RWPE2 (cell line): ENCODE measurements at regions not wholly inside any gene's neighbourhood (a gene's known extent, or its start where the extent isn't known, plus 50 kb on each side); places are given as distances from the start of the nearest gene placed in this dataset.
A peak's percentile ranks its signal among the peaks of the same experiment; 100 is the strongest.

ENCODE experiments used
- ATAC-seq: fragments of 200-7000 bp; cut with Tn5 transposase; 3 replicates; pipeline ENCODE4 v1.9.1; 2021; ENCODE audit warnings: low read depth
- DNase-seq: peaks from one replicate; pipeline ENCODE4 v3.0.0-alpha.2; 2020; ENCODE audit warnings: low spot score
- H3K27ac ChIP-seq: fragments of 450-650 bp; 2 replicates; pipeline ENCODE4 v1.5.1; 2017; ENCODE audit warnings: mild to moderate bottlenecking; ENCODE audit not compliant: poor library complexity, severe bottlenecking
- H3K27me3 ChIP-seq: fragments of 250-450 bp; sonication (Bioruptor Pico); 2 replicates; pipeline ENCODE4 v1.5.1; 2021; ENCODE audit warnings: mild to moderate bottlenecking, moderate library complexity; ENCODE audit not compliant: insufficient read depth, poor library complexity, severe bottlenecking
- H3K36me3 ChIP-seq: fragments of 250-450 bp; sonication (Bioruptor Pico); 2 replicates; pipeline ENCODE4 v1.5.1; 2020; ENCODE audit warnings: low read depth, mild to moderate bottlenecking, moderate library complexity
- H3K4me1 ChIP-seq: fragments of 250-450 bp; sonication (Bioruptor Pico); 2 replicates; pipeline ENCODE4 v1.5.1; 2021; ENCODE audit warnings: mild to moderate bottlenecking, moderate library complexity; ENCODE audit not compliant: insufficient read depth, poor library complexity, severe bottlenecking
- H3K4me3 ChIP-seq: fragments of 250-450 bp; sonication (Bioruptor Pico); 2 replicates; pipeline ENCODE4 v1.5.1; 2021; ENCODE audit warnings: mild to moderate bottlenecking, moderate library complexity; ENCODE audit not compliant: severe bottlenecking
- H3K9me3 ChIP-seq: fragments of 250-450 bp; sonication (Bioruptor Pico); 2 replicates; pipeline ENCODE4 v1.5.1; 2021; ENCODE audit warnings: mild to moderate bottlenecking, moderate library complexity; ENCODE audit not compliant: severe bottlenecking
- TF ChIP-seq, protein P1 (sequence below): fragments of 450-650 bp; IDR thresholded peaks from one replicate; pipeline ENCODE4 v1.5.1; 2017; ENCODE audit warnings: mild to moderate bottlenecking, moderate library complexity; ENCODE audit not compliant: poor library complexity, severe bottlenecking

DNA sequence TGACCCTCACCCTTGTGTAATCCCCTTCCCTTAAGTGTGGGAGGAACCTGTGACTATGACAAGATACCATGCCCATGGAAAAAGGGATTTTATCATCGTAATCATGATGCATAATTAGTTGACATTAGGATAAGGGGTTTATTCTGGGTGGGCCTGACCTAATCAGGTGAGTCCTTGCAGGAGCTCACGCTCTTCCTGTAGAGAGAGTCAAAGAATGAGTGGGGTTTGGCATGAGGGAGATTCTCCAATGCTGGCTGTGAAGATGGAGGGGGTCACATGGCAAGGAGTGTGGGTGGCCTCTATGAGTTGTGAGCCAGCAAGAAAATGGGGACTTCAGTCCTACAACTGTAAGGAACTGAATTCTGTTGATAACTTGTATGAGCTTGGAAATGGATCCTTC lies 342.0 kb upstream of the TSHZ2 start:
- DNase-seq: no peak

DNA sequence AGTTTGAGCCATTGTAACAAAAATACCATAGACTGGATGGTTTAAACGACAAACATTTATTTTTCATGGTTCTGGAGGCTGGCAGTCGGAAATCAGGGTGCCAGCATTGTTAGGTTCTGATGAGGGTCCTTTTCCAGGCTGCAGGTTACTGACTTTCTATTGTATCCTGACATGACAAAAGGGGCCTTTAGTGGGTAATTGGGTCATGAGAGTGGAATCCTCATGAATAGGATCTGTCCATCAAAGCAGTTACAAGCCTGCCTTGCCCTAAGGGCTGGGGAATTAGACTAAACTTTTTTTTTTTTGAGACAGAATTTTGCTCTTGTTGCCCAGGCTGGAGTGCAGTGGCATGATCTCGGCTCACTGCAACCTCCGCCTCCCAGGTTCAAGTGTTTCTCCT lies 347.9 kb upstream of the TSHZ2 start:
- Histone ChIP-seq H3K36me3 (no peaks in the 10 kb centered on the region), H3K4me3 (no peak overlapping the region), H3K4me1 (no peaks in the 10 kb centered on the region), H3K27ac (no peak overlapping the region), H3K27me3 (no peaks in the 10 kb centered on the region), H3K9me3 (no peaks in the 10 kb centered on the region)
- TF ChIP-seq, protein P1, sequence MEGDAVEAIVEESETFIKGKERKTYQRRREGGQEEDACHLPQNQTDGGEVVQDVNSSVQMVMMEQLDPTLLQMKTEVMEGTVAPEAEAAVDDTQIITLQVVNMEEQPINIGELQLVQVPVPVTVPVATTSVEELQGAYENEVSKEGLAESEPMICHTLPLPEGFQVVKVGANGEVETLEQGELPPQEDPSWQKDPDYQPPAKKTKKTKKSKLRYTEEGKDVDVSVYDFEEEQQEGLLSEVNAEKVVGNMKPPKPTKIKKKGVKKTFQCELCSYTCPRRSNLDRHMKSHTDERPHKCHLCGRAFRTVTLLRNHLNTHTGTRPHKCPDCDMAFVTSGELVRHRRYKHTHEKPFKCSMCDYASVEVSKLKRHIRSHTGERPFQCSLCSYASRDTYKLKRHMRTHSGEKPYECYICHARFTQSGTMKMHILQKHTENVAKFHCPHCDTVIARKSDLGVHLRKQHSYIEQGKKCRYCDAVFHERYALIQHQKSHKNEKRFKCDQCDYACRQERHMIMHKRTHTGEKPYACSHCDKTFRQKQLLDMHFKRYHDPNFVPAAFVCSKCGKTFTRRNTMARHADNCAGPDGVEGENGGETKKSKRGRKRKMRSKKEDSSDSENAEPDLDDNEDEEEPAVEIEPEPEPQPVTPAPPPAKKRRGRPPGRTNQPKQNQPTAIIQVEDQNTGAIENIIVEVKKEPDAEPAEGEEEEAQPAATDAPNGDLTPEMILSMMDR: no peak
- DNase-seq (no peak), ATAC-seq (no peak)

More for the DNA sequence above, 342.0 kb upstream of the TSHZ2 start:
- ATAC-seq: no peak
- H3K36me3 ChIP-seq: no peaks in the 10 kb centered on the region
- H3K4me3 ChIP-seq: no peak overlapping the region
- no peaks in the 10 kb centered on the region for H3K9me3 ChIP-seq
- H3K4me1 ChIP-seq: no peaks in the 10 kb centered on the region
- TF ChIP-seq, protein P1: no peak
- no peaks in the 10 kb centered on the region for H3K27me3 ChIP-seq
- no peak overlapping the region for H3K27ac ChIP-seq

DNA sequence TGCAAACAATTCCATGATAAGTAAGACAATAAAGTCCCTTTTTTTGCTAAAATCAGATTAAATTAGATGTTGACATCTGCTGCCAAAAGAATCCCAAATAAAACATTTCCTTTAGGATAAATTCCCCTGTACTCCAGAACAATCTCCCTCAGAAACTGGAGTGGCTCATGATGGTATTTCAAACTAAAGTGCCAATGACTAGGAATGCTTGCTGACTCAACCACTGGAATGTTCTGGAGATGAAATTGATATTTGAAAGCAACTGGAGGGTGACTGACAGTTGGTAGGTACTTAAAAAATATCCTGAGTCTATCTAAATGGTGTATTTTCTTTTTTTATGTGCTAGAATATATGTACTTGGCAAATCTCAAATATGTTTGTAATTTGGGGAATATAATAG lies 350.1 kb upstream of the TSHZ2 start:
- TF ChIP-seq, protein P1: no peak
- H3K9me3 ChIP-seq: no peaks in the 10 kb centered on the region
- H3K27me3 ChIP-seq: no peaks in the 10 kb centered on the region
- no peak overlapping the region for H3K27ac ChIP-seq
- no peak for DNase-seq
- H3K4me1 ChIP-seq: no peaks in the 10 kb centered on the region
- no peak overlapping the region for H3K4me3 ChIP-seq
- peak; percentile 79 for ATAC-seq
- no peaks in the 10 kb centered on the region for H3K36me3 ChIP-seq

DNA sequence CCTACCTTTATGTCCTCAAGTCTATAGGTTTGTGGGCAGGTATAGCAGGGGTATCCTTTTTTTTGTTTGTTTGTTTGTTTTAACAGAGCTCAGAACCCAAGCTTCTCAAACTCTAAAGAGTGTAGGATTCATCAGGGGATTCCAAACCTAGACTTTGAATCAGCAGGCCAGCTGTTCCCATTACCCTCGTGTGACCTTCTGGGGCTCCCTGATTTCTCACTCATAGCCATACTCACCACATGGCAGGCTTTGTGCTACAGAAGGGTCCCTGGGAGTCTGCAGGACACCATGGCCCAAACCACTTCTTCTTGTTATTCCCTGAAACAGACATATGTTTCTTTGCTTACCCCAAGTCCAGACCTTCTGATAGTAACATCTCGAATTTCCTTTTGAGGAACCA lies 350.8 kb upstream of the TSHZ2 start:
- no peaks in the 10 kb centered on the region for H3K9me3 ChIP-seq
- H3K27me3 ChIP-seq: no peaks in the 10 kb centered on the region
- H3K27ac ChIP-seq: no peak overlapping the region
- no peak overlapping the region for H3K4me3 ChIP-seq
- TF ChIP-seq, protein P1: no peak
- H3K4me1 ChIP-seq: no peaks in the 10 kb centered on the region
- ATAC-seq: no peak
- no peak for DNase-seq
- no peaks in the 10 kb centered on the region for H3K36me3 ChIP-seq

DNA sequence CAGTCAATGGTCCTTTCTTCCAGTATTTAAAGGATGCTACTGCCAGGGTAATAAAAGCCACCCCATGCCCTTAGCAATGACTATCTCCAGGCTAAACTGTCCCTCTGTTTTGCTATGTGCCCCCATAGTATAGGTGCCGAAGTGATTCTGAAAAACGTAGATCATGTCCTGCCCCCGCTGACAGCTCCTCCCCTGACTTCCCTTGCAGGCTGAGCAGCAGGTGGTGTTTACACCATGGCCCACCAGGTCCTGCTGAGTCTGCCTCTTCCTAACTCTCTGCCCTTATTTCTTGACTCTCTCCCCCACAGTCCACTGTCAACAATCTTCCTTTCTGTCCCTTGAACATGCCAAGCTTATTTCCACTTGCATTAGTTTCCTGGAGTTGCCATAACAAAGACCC lies 352.5 kb upstream of the TSHZ2 start:
- ATAC-seq (no peak), DNase-seq (no peak)
- no peak overlapping the region for H3K4me3 ChIP-seq
- TF ChIP-seq, protein P1: no peak
- H3K4me1 ChIP-seq: no peaks in the 10 kb centered on the region
- no peaks in the 10 kb centered on the region for H3K36me3 ChIP-seq
- no peaks in the 10 kb centered on the region for H3K27me3 ChIP-seq
- no peaks in the 10 kb centered on the region for H3K9me3 ChIP-seq
- no peak overlapping the region for H3K27ac ChIP-seq
